ENCODE measurements at regions not wholly inside any gene's neighbourhood (a gene's known extent, or its start where the extent isn't known, plus 50 kb on each side); places are given as distances from the start of the nearest gene placed in this dataset.

DNA sequence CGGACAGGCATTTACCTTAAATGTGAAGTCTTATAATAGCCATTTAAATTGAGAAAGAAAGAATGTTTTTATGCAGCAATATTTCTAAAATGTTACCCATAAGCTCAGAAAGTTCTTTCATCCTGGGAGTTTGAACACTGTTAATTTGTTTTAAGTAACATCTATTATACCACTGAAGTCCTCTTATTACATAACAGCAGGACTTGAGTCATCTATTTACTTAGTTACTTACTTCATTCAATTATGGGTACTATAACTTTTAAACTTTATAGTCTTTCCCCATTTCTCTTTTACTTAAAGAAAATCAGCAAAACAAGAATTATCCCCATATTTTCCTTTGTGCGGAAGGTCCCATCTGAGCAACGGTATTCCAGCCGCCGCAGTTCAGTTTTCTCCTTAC, 473.1 kb downstream of the ETNK1 start:
- ATAC-seq (no peak), DNase-seq (no peak)
- TF ChIP-seq, protein P1, sequence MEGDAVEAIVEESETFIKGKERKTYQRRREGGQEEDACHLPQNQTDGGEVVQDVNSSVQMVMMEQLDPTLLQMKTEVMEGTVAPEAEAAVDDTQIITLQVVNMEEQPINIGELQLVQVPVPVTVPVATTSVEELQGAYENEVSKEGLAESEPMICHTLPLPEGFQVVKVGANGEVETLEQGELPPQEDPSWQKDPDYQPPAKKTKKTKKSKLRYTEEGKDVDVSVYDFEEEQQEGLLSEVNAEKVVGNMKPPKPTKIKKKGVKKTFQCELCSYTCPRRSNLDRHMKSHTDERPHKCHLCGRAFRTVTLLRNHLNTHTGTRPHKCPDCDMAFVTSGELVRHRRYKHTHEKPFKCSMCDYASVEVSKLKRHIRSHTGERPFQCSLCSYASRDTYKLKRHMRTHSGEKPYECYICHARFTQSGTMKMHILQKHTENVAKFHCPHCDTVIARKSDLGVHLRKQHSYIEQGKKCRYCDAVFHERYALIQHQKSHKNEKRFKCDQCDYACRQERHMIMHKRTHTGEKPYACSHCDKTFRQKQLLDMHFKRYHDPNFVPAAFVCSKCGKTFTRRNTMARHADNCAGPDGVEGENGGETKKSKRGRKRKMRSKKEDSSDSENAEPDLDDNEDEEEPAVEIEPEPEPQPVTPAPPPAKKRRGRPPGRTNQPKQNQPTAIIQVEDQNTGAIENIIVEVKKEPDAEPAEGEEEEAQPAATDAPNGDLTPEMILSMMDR (IDR thresholded peaks at IDR 0.05): no peak

GRCh38 chr12:23098517-23098916, 473.5 kb downstream of the ETNK1 start:
- no peak for ATAC-seq

More for the DNA sequence above, 473.1 kb downstream of the ETNK1 start:
- no peaks in the 10 kb centered on the region for H3K36me3 ChIP-seq (ENCODE audit: low read depth)
- no peaks in the 10 kb centered on the region for H3K4me1 ChIP-seq (ENCODE audit: low read depth)
- H3K4me3 ChIP-seq: no peak overlapping the region
- no peaks in the 10 kb centered on the region for H3K9me3 ChIP-seq
- intact Hi-C loops (cut with DNase I, micrococcal nuclease): no loop called here

DNA sequence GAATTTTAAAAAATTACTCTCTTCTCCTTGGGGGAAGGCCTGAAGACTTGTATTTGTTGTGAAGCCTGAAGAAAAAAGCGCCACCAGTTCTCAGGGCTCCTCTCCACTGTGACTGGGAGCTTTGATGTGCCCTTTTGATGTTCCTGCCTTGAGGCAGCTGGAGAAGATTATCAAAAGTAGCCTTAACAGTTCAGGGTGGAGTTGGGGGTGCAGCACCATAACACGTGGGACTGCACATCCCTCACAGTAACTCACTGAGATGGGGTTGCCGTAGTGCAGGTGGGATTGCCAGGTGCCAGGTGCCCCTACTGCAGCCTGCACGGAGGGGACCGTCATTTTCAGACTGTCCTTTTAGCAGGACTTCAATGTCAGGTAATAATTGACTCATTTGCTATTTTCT, 474.1 kb downstream of the ETNK1 start:
- no peaks in the 10 kb centered on the region for H3K4me1 ChIP-seq (ENCODE audit: low read depth)
- no peak for ATAC-seq
- no peaks in the 10 kb centered on the region for H3K36me3 ChIP-seq (ENCODE audit: low read depth)
- H3K4me3 ChIP-seq: no peak overlapping the region
- no peak for DNase-seq
- intact Hi-C loops (cut with DNase I, micrococcal nuclease): no loop called here
- no peaks in the 10 kb centered on the region for H3K9me3 ChIP-seq
- TF ChIP-seq, protein P1 (IDR thresholded peaks at IDR 0.05): no peak

More at GRCh38 chr12:23098517-23098916, 473.5 kb downstream of the ETNK1 start:
- no peaks in the 10 kb centered on the region for H3K36me3 ChIP-seq (ENCODE audit: low read depth)
- intact Hi-C loops (cut with DNase I, micrococcal nuclease): no loop called here
- H3K9me3 ChIP-seq: no peaks in the 10 kb centered on the region
- H3K4me3 ChIP-seq: no peak overlapping the region
- no peaks in the 10 kb centered on the region for H3K4me1 ChIP-seq (ENCODE audit: low read depth)
- no peak for DNase-seq
- TF ChIP-seq, protein P1 (IDR thresholded peaks at IDR 0.05): no peak

DNA sequence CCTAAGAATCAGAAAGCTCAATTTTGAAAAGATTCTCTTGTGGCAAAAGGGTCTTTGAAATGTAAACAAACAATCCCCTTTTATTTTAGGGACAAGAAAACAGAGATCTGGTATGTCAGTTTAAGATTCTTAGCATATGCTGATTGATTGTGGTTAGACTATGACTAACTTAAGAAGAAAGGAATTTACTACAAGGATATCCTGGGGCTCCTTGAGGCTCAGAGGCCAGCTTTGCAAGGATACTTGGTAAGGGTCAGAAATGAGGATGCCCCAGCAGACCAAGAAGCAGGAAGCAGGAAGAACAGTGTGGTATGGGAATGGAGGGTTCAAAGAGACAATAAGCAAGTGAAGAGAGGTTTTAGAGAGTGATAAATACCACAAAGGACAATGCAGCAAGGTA, 474.6 kb downstream of the ETNK1 start:
- H3K36me3 ChIP-seq (ENCODE audit: low read depth): no peaks in the 10 kb centered on the region
- ATAC-seq (no peak), DNase-seq (no peak)
- H3K4me1 ChIP-seq (ENCODE audit: low read depth): no peaks in the 10 kb centered on the region
- no peaks in the 10 kb centered on the region for H3K9me3 ChIP-seq
- no peak overlapping the region for H3K4me3 ChIP-seq
- intact Hi-C loops (cut with DNase I, micrococcal nuclease): no loop called here
- TF ChIP-seq, protein P1 (IDR thresholded peaks at IDR 0.05): no peak

GRCh38 chr12:23108957-23109356, 484.0 kb downstream of the ETNK1 start:
- ATAC-seq (no peak), DNase-seq (no peak)
- TF ChIP-seq, protein P1 (IDR thresholded peaks at IDR 0.05): no peak
- Histone ChIP-seq H3K4me3 (no peak overlapping the region), H3K4me1 (ENCODE audit: low read depth) (no peaks in the 10 kb centered on the region), H3K36me3 (ENCODE audit: low read depth) (no peaks in the 10 kb centered on the region), H3K9me3 (no peaks in the 10 kb centered on the region)
- intact Hi-C loops (cut with DNase I, micrococcal nuclease): no loop called here

DNA sequence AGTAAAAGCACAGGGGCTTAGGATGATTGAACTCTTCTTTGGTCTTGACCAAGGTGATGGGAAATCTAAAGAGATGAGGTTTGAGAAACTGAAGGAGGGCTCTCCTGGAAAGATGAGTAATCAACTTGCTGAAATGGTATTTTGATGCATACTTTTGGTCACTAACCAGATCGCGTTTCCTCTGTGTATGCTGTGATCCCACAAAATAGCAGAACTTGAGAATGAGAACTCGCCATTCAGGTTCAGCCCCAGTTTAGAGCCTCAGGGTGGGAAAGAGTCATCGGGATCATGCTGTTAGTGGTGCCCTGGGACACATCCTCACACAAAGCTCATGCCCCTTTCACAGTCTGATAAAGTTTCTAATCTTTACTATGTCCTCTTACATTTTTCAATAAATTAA, 488.8 kb downstream of the ETNK1 start:
- no peak for ATAC-seq
- H3K36me3 ChIP-seq (ENCODE audit: low read depth): no peaks in the 10 kb centered on the region
- TF ChIP-seq, protein P1 (IDR thresholded peaks at IDR 0.05): no peak
- intact Hi-C loops (cut with DNase I, micrococcal nuclease): no loop called here
- no peaks in the 10 kb centered on the region for H3K4me1 ChIP-seq (ENCODE audit: low read depth)
- H3K4me3 ChIP-seq: no peak overlapping the region
- H3K9me3 ChIP-seq: no peaks in the 10 kb centered on the region
- no peak for DNase-seq
